Ovary (tissue), 3 donors: ENCODE measurements at regions not wholly inside any gene's neighbourhood (a gene's known extent, or its start where the extent isn't known, plus 50 kb on each side); places are given as distances from the start of the nearest gene placed in this dataset.

ENCODE experiments used
- CTCF ChIP-seq, 3 donors: fragments of 450-650 bp in 2 of 3; fragments of 200-600 bp in 1 of 3; IDR thresholded peaks; one replicate each; pipeline versions ENCODE4 v1.5.1 to v1.8.0; 2016 to 2022; ENCODE audit warnings: antibody characterized with exemption in 3 of 3, mild to moderate bottlenecking in 1 of 3
- EP300 ChIP-seq: sonication (generic); formaldehyde crosslinking; IDR thresholded peaks from one replicate; pipeline ENCODE4 v1.6.1; 2017; ENCODE audit warnings: antibody characterized with exemption
- POLR2A ChIP-seq: fragments of 450-650 bp; IDR thresholded peaks from one replicate; pipeline ENCODE4 v1.6.1; 2017; ENCODE audit warnings: antibody characterized with exemption, mild to moderate bottlenecking, moderate library complexity
- donor health status: DM: no; HTN: no; CAD: no.

GRCh38 chr1:38289034-38289433, 242.4 kb upstream of the POU3F1 start:
- no peak for TF ChIP-seq CTCF (IDR thresholded peaks at IDR 0.05)
- no peak for TF ChIP-seq POLR2A
- TF ChIP-seq EP300, result no peak
